ENCODE measurements at regions not wholly inside any gene's neighbourhood (a gene's known extent, or its start where the extent isn't known, plus 50 kb on each side); places are given as distances from the start of the nearest gene placed in this dataset.

DNA sequence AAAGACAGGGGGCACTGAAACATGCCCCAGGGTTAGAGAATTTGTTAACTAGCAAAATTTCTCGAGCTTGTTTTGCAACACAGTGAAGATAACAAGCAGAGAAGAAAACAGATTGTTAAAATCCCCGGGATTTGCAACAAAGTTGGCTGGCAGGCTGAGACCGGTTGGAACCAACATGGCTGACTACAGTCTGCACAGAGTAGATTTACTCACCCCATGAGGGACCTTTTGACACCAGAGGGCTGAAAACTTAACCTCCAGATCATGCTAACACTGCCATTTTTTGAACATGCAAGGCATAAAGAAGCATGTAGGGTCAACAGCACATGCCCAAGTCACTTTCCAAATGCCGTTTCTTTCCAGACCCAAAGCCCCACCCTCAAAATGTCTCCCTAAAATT lies 95.2 kb upstream of the TMEM26 start:
- Mint-ChIP-seq H3K4me3 (ENCODE audit: unreplicated experiment) (no peak overlapping the region), H3K27me3 (ENCODE audit: low read depth) (no peaks in the 10 kb centered on the region)

DNA sequence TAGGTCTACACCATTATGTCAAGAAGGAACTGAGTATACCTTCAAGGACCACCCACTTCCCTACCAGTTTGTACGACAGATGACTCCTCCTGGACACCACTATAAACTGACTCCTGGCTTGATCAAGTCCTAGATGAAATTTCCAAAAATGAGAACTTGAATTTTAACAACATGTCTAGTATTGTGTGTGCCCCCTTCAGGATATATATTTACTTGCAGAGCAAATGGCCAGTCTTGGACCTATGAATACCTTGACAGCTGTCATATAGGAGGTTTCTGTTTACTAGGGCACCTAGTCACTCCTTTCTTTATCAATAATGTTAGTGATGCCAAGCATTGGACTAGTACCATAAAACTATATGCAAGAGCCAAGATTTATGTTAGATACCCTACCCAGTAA lies 94.1 kb upstream of the TMEM26 start:
- TF ChIP-seq CTCF (IDR thresholded peaks at IDR 0.05) = no peak
- Mint-ChIP-seq H3K27me3 (ENCODE audit: low read depth) (peaks cover 2% of the 10 kb centered on the region), H3K27ac (ENCODE audit: unreplicated experiment) (no peak overlapping the region), H3K4me3 (ENCODE audit: unreplicated experiment) (no peak overlapping the region), H3K36me3 (ENCODE audit: low read depth) (no peaks in the 10 kb centered on the region), H3K4me1 (ENCODE audit: low read depth) (no peaks in the 10 kb centered on the region), H3K9me3 (ENCODE audit: low read depth) (peaks cover 7% of the 10 kb centered on the region)
- no peak for DNase-seq (ENCODE audit: low spot score)

More for the DNA sequence above, 95.2 kb upstream of the TMEM26 start:
- Mint-ChIP-seq H3K9me3 (ENCODE audit: low read depth) (peaks cover 15% of the 10 kb centered on the region), H3K4me1 (ENCODE audit: low read depth) (no peaks in the 10 kb centered on the region), H3K27ac (ENCODE audit: unreplicated experiment) (no peak overlapping the region), H3K36me3 (ENCODE audit: low read depth) (no peaks in the 10 kb centered on the region)
- no peak for DNase-seq (ENCODE audit: low spot score)
- no peak for TF ChIP-seq CTCF (IDR thresholded peaks at IDR 0.05)

DNA sequence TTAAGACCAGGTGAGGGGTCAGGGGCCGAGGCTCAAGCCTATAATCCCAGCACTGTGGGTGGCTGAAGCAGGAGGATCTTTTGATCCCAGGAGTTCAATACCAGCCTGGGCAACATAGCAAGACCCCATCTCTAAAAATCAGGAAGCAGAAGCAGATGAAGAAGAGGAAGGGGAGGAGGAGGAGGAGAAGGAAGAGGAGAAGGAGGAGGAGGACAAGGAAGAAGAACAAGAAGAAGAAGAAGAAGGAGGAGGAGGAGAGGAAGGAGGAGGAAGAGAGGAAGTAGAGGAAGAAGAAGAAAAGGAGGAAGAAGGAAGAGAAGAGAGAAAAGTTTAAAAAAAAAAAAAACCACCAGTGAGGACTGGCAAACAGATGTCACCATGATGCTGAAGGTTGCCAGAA lies 92.0 kb upstream of the TMEM26 start:
- H3K9me3 Mint-ChIP-seq (ENCODE audit: low read depth) = peaks cover 3% of the 10 kb centered on the region
- no peak overlapping the region for H3K27ac Mint-ChIP-seq (ENCODE audit: unreplicated experiment)
- no peaks in the 10 kb centered on the region for H3K4me1 Mint-ChIP-seq (ENCODE audit: low read depth)
- no peak for TF ChIP-seq CTCF (IDR thresholded peaks at IDR 0.05)
- peaks cover 2% of the 10 kb centered on the region for H3K27me3 Mint-ChIP-seq (ENCODE audit: low read depth)
- H3K4me3 Mint-ChIP-seq (ENCODE audit: unreplicated experiment) = no peak overlapping the region
- DNase-seq (ENCODE audit: low spot score) = no peak
- H3K36me3 Mint-ChIP-seq (ENCODE audit: low read depth) = no peaks in the 10 kb centered on the region

- H3K4me1 Mint-ChIP-seq (ENCODE audit: low read depth) = no peaks in the 10 kb centered on the region
- DNase-seq (ENCODE audit: low spot score) = no peak
- peaks cover 5% of the 10 kb centered on the region for H3K9me3 Mint-ChIP-seq (ENCODE audit: low read depth)
- no peak overlapping the region for H3K4me3 Mint-ChIP-seq (ENCODE audit: unreplicated experiment)
- no peak for TF ChIP-seq CTCF (IDR thresholded peaks at IDR 0.05)
- peaks cover 2% of the 10 kb centered on the region for H3K27me3 Mint-ChIP-seq (ENCODE audit: low read depth)
- H3K36me3 Mint-ChIP-seq (ENCODE audit: low read depth) = peaks cover 1% of the 10 kb centered on the region
- no peak overlapping the region for H3K27ac Mint-ChIP-seq (ENCODE audit: unreplicated experiment)
Measured at GRCh38 chr10:61543831-61544230, 90.7 kb upstream of the TMEM26 start.

DNA sequence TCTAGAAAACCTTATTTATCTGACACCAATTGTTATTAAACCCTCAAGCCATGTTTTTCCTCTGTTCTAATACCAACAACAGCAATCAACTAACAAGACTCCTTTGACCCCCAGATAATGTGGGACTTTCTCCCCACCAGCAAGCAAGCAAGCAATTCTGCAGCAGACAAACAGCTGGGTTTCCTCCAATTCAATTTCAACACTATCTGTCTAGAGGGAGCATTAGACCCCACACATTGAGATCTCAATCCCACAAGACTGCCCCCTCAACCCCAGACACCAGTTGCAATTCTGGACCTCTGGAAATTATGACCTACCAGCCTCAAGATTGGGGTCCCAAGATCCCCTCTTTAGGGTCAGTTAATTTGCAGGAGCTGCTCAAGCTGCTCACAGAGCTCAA lies 89.4 kb upstream of the TMEM26 start:
- Mint-ChIP-seq H3K27ac (ENCODE audit: unreplicated experiment) (no peak overlapping the region), H3K4me3 (ENCODE audit: unreplicated experiment) (no peak overlapping the region), H3K4me1 (ENCODE audit: low read depth) (no peaks in the 10 kb centered on the region), H3K36me3 (ENCODE audit: low read depth) (peaks cover 1% of the 10 kb centered on the region), H3K27me3 (ENCODE audit: low read depth) (peaks cover 2% of the 10 kb centered on the region), H3K9me3 (ENCODE audit: low read depth) (peaks cover 5% of the 10 kb centered on the region)
- DNase-seq (ENCODE audit: low spot score) = no peak
- TF ChIP-seq CTCF (IDR thresholded peaks at IDR 0.05) = no peak

All from chondrocyte (in vitro differentiated cells).